ENCODE measurements at regions not wholly inside any gene's neighbourhood (a gene's known extent, or its start where the extent isn't known, plus 50 kb on each side); places are given as distances from the start of the nearest gene placed in this dataset.

GRCh38 chr10:28879246-28879645 is 201.9 kb downstream of the BAMBI start:
- H3K27me3 ChIP-seq (ENCODE audit: insufficient read depth, low read length, poor library complexity, severe bottlenecking): no peaks in the 10 kb centered on the region
- no peaks in the 10 kb centered on the region for H3K9me2 ChIP-seq (replicated peaks; ENCODE audit: low read depth, low read length)
- H3K9me3 ChIP-seq (ENCODE audit: insufficient read depth, low read depth, low read length): no peaks in the 10 kb centered on the region
- H2AFZ ChIP-seq (ENCODE audit: low read length): no peak overlapping the region
- no peak overlapping the region for H3K9ac ChIP-seq (ENCODE audit: low read depth, low read length, poor library complexity, severe bottlenecking)
- H3K79me2 ChIP-seq (ENCODE audit: insufficient read depth, low read length): no peaks in the 10 kb centered on the region
- no peaks in the 10 kb centered on the region for H3K4me1 ChIP-seq (ENCODE audit: insufficient read depth, low read length, poor library complexity, severe bottlenecking)
- H3K4me3 ChIP-seq (ENCODE audit: low read length, poor library complexity, severe bottlenecking): no peak overlapping the region
- no peak overlapping the region for H3K4me2 ChIP-seq (ENCODE audit: low read depth, low read length, poor library complexity, severe bottlenecking)
- no peaks in the 10 kb centered on the region for H3F3A ChIP-seq (ENCODE audit: low read depth)
- no peak for TF ChIP-seq EZH2phosphoT487 (IDR thresholded peaks at IDR 0.05; ENCODE audit: borderline replicate concordance)
- H3K36me3 ChIP-seq (ENCODE audit: insufficient read depth, low read length): no peaks in the 10 kb centered on the region
- H4K20me1 ChIP-seq (ENCODE audit: insufficient read depth, low read length, poor library complexity, severe bottlenecking): no peaks in the 10 kb centered on the region

DNA sequence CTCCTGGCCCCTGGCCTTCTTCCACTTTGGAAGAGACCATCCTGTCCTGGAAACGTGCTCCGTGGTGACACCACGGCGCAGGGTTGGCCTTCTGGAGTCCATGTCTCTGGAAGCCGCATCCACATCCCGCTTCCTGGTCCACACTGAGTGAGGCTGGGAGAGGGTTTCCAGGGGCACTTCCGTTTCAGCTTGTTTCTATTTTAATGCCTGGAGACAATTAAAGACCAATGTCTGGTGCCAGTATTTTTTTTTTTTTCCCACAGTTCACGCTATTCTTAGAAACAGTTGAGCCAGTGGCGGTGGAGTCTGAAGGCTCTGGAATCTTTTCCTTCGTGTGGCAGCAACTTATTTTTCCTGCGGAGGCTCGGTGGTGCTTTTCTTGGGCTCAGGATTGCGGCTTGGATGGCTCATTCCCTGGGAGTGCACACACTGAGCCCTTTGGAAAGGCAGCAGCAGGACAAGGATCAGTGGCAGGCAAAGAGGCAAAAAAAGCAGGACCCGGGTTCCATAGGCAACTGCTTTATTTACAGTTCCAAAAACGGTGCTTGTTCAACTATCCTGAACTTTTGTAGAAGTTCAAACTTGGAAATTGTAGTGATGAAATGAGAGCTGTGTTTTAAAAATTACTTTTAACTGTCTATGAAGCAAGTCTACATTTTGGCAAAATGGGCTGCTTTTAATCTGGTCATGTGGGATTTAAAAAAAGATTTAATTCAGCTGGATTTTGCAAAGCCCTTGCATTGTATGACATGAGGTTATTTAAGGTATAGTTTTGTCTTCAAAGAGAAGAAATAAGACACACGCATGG is 202.8 kb downstream of the BAMBI start:
- Histone ChIP-seq H3K79me2 (ENCODE audit: insufficient read depth, low read length) (no peaks in the 10 kb centered on the region), H3K9me2 (replicated peaks; ENCODE audit: low read depth, low read length) (no peaks in the 10 kb centered on the region), H3K27me3 (ENCODE audit: insufficient read depth, low read length, poor library complexity, severe bottlenecking) (no peaks in the 10 kb centered on the region), H3K4me1 (ENCODE audit: insufficient read depth, low read length, poor library complexity, severe bottlenecking) (no peaks in the 10 kb centered on the region), H2AFZ (ENCODE audit: low read length) (no peak overlapping the region), H3K4me2 (ENCODE audit: low read depth, low read length, poor library complexity, severe bottlenecking) (no peak overlapping the region), H3F3A (ENCODE audit: low read depth) (no peaks in the 10 kb centered on the region), H3K9me3 (ENCODE audit: insufficient read depth, low read depth, low read length) (no peaks in the 10 kb centered on the region), H3K9ac (ENCODE audit: low read depth, low read length, poor library complexity, severe bottlenecking) (no peak overlapping the region), H3K36me3 (ENCODE audit: insufficient read depth, low read length) (no peaks in the 10 kb centered on the region), H4K20me1 (ENCODE audit: insufficient read depth, low read length, poor library complexity, severe bottlenecking) (no peaks in the 10 kb centered on the region), H3K4me3 (ENCODE audit: low read length, poor library complexity, severe bottlenecking) (no peak overlapping the region)
- TF ChIP-seq EZH2phosphoT487 (IDR thresholded peaks at IDR 0.05; ENCODE audit: borderline replicate concordance): no peak
- TF ChIP-seq, protein P1, sequence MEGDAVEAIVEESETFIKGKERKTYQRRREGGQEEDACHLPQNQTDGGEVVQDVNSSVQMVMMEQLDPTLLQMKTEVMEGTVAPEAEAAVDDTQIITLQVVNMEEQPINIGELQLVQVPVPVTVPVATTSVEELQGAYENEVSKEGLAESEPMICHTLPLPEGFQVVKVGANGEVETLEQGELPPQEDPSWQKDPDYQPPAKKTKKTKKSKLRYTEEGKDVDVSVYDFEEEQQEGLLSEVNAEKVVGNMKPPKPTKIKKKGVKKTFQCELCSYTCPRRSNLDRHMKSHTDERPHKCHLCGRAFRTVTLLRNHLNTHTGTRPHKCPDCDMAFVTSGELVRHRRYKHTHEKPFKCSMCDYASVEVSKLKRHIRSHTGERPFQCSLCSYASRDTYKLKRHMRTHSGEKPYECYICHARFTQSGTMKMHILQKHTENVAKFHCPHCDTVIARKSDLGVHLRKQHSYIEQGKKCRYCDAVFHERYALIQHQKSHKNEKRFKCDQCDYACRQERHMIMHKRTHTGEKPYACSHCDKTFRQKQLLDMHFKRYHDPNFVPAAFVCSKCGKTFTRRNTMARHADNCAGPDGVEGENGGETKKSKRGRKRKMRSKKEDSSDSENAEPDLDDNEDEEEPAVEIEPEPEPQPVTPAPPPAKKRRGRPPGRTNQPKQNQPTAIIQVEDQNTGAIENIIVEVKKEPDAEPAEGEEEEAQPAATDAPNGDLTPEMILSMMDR (conservative IDR thresholded peaks at IDR 0.05; ENCODE audit: low read length): no peak

DNA sequence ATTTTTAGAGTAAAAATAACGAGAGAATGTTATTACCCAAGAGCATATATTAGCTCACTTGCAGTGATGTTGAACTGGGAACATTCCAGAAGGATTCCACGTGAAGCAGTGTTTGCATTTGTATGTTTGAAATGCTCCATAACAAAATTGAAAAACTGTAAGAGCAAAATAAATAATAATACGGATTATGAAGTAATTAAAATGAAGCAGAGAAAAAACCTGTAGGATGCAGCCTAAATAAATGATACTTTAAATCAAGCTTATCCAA is 203.3 kb downstream of the BAMBI start:
- Histone ChIP-seq H2AFZ (ENCODE audit: low read length) (no peak overlapping the region), H3K9me2 (replicated peaks; ENCODE audit: low read depth, low read length) (no peaks in the 10 kb centered on the region), H3K4me3 (ENCODE audit: low read length, poor library complexity, severe bottlenecking) (no peak overlapping the region), H3K4me1 (ENCODE audit: insufficient read depth, low read length, poor library complexity, severe bottlenecking) (no peaks in the 10 kb centered on the region), H3K79me2 (ENCODE audit: insufficient read depth, low read length) (no peaks in the 10 kb centered on the region), H3K9me3 (ENCODE audit: insufficient read depth, low read depth, low read length) (no peaks in the 10 kb centered on the region), H3K4me2 (ENCODE audit: low read depth, low read length, poor library complexity, severe bottlenecking) (no peak overlapping the region), H3K9ac (ENCODE audit: low read depth, low read length, poor library complexity, severe bottlenecking) (no peak overlapping the region), H3K36me3 (ENCODE audit: insufficient read depth, low read length) (no peaks in the 10 kb centered on the region), H3K27me3 (ENCODE audit: insufficient read depth, low read length, poor library complexity, severe bottlenecking) (no peaks in the 10 kb centered on the region), H3F3A (ENCODE audit: low read depth) (no peaks in the 10 kb centered on the region), H4K20me1 (ENCODE audit: insufficient read depth, low read length, poor library complexity, severe bottlenecking) (no peaks in the 10 kb centered on the region)
- TF ChIP-seq, protein P1 (conservative IDR thresholded peaks at IDR 0.05; ENCODE audit: low read length): no peak
- TF ChIP-seq EZH2phosphoT487 (IDR thresholded peaks at IDR 0.05; ENCODE audit: borderline replicate concordance): no peak

Measured in Loucy (cell line).